ENCODE measurements at regions not wholly inside any gene's neighbourhood (a gene's known extent, or its start where the extent isn't known, plus 50 kb on each side); places are given as distances from the start of the nearest gene placed in this dataset.
"Not testable (repeated sequence)": the region's sequence is repeated elsewhere in the genome, so short reads cannot be mapped to it uniquely, and the experiment has no call there.

DNA sequence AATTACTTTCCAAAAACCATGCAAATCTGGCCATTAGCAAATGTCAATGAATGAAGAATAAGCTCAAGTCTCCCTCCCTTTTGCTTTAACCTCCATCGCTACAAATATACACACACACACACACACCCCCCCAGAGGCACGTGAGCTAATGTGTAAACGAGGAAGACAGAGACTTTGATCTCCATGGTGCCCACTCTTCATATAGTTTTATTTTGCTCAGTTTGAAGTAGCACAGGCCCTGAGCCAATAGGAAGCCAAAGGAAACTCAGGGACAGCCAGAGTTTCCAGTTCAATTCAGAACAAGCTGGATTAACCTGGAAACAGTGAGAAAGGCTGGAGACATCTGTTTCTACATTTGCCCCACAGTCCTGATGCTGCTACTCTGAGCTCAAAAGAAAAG, 248.4 kb upstream of the MEIS1 start:
- POLR2A ChIA-PET = no interaction called here

DNA sequence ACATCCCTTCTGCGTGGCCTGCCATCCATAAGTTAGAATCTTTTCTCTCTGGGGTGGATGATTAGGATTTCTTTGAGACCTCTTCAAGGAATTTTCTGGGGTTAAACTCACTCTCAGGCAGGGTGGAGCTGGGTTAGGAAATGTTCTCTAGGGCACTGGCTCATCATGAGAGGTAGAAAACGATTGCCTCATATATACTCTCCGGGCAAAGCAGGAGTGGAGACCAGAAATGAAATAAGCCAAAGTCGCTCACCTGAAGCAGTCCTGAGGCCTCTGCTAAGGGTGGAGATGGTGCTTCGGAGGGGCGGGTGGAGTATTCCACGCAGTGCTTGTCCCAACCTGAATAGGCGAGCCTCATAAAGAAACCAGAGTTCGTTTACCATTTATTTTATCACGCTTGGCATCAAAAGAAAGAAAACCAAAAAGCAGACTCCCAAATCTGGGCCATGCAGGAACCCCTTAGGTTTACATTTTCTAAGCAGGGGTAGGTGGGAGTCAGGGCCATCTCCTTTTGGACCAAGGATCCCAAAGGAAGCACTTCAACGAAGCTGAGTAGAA, 249.3 kb upstream of the MEIS1 start:
- POLR2A ChIA-PET = no interaction called here
- CTCF ChIA-PET = no interaction called here
- no peaks in the 10 kb centered on the region for H3K4me1 ChIP-seq (ENCODE audit: control insufficient read depth, insufficient read depth, low read length)

More for the DNA sequence above, 248.4 kb upstream of the MEIS1 start:
- CTCF ChIA-PET = no interaction called here
- Histone ChIP-seq H3K4me1 (ENCODE audit: control insufficient read depth, insufficient read depth, low read length) (no peaks in the 10 kb centered on the region), H3K4me3 (ENCODE audit: low read depth, low read length) (no peak overlapping the region), H3K36me3 (ENCODE audit: control insufficient read depth in 2 of 2, insufficient read depth in 1 of 2, low read length in 2 of 2) (no peaks in the 10 kb centered on the region), H3K9me3 (ENCODE audit: control insufficient read depth, insufficient read depth, low read depth, low read length) (no peaks in the 10 kb centered on the region), H3K27ac (ENCODE audit: extremely low read depth, low read depth, low read length) (no peak overlapping the region)
- TF ChIP-seq, protein P1, sequence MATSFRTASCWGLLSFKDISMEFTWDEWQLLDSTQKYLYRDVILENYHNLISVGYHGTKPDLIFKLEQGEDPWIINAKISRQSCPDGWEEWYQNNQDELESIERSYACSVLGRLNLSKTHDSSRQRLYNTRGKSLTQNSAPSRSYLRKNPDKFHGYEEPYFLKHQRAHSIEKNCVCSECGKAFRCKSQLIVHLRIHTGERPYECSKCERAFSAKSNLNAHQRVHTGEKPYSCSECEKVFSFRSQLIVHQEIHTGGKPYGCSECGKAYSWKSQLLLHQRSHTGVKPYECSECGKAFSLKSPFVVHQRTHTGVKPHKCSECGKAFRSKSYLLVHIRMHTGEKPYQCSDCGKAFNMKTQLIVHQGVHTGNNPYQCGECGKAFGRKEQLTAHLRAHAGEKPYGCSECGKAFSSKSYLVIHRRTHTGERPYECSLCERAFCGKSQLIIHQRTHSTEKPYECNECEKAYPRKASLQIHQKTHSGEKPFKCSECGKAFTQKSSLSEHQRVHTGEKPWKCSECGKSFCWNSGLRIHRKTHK (tag by site-specific recombination; IDR thresholded peaks at IDR 0.05) = no peak
- TF ChIP-seq ZNF473 (tag by site-specific recombination; IDR thresholded peaks at IDR 0.05) (no peak), ZNF629 (tag by site-specific recombination; IDR thresholded peaks at IDR 0.05) (no peak), ZNF776 (tag by site-specific recombination; IDR thresholded peaks at IDR 0.05; ENCODE audit: borderline replicate concordance) (no peak)

DNA sequence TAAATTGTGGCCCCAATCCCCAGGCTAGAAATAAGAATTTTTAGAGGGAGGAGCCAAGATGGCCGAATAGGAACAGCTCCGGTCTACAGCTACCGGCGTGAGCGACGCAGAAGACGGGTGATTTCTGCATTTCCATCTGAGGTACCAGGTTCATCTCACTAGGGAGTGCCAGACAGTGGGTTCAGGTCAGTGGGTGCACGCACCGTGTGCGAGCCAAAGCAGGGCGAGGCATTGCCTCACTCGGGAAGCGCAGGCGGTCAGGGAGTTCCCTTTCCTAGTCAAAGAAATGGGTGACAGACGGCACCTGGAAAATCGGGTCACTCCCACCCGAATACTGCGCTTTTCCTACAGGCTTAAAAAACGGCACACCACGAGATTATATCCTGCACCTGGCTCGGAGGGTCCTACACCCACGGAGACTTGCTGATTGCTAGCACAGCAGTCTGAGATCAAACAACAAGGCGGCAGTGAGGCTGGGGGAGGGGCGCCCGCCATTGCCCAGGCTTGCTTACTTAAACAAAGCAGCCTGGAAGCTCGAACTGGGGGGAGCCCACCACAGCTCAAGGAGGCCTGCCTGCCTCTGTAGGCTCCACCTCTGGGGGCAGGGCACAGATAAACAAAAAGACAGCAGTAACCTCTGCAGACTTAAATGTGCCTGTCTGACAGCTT, 257.7 kb upstream of the MEIS1 start:
- H3K4me3 ChIP-seq (ENCODE audit: low read depth, low read length); H3K27ac ChIP-seq (ENCODE audit: extremely low read depth, low read depth, low read length); CTCF ChIA-PET; H3K36me3 ChIP-seq (ENCODE audit: control insufficient read depth in 2 of 2, insufficient read depth in 1 of 2, low read length in 2 of 2); H3K9me3 ChIP-seq (ENCODE audit: control insufficient read depth, insufficient read depth, low read depth, low read length); H3K4me1 ChIP-seq (ENCODE audit: control insufficient read depth, insufficient read depth, low read length); POLR2A ChIA-PET: not testable (repeated sequence)

More for the DNA sequence above, 249.3 kb upstream of the MEIS1 start:
- no peak for TF ChIP-seq ZNF214 (tag by site-specific recombination; IDR thresholded peaks at IDR 0.05; ENCODE audit: borderline replicate concordance)
- no peak for TF ChIP-seq SP3 (tag by site-specific recombination; IDR thresholded peaks at IDR 0.05)
- no peak for TF ChIP-seq ZNF701 (tag by site-specific recombination; IDR thresholded peaks at IDR 0.05)
- TF ChIP-seq, protein P2, sequence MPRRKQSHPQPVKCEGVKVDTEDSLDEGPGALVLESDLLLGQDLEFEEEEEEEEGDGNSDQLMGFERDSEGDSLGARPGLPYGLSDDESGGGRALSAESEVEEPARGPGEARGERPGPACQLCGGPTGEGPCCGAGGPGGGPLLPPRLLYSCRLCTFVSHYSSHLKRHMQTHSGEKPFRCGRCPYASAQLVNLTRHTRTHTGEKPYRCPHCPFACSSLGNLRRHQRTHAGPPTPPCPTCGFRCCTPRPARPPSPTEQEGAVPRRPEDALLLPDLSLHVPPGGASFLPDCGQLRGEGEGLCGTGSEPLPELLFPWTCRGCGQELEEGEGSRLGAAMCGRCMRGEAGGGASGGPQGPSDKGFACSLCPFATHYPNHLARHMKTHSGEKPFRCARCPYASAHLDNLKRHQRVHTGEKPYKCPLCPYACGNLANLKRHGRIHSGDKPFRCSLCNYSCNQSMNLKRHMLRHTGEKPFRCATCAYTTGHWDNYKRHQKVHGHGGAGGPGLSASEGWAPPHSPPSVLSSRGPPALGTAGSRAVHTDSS (tag by site-specific recombination; IDR thresholded peaks at IDR 0.05) = no peak
- TF ChIP-seq ZNF600 (tag by site-specific recombination; IDR thresholded peaks at IDR 0.05) = no peak
- TF ChIP-seq, protein P3, sequence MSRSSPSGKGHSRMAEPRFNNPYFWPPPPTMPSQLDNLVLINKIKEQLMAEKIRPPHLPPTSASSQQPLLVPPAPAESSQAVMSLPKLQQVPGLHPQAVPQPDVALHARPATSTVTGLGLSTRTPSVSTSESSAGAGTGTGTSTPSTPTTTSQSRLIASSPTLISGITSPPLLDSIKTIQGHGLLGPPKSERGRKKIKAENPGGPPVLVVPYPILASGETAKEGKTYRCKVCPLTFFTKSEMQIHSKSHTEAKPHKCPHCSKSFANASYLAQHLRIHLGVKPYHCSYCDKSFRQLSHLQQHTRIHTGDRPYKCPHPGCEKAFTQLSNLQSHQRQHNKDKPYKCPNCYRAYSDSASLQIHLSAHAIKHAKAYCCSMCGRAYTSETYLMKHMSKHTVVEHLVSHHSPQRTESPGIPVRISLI (tag by site-specific recombination; IDR thresholded peaks at IDR 0.05) = no peak
- TF ChIP-seq GLI2 (tag by site-specific recombination; IDR thresholded peaks at IDR 0.05; ENCODE audit: borderline replicate concordance, low read depth) = no peak
- TF ChIP-seq, protein P4, sequence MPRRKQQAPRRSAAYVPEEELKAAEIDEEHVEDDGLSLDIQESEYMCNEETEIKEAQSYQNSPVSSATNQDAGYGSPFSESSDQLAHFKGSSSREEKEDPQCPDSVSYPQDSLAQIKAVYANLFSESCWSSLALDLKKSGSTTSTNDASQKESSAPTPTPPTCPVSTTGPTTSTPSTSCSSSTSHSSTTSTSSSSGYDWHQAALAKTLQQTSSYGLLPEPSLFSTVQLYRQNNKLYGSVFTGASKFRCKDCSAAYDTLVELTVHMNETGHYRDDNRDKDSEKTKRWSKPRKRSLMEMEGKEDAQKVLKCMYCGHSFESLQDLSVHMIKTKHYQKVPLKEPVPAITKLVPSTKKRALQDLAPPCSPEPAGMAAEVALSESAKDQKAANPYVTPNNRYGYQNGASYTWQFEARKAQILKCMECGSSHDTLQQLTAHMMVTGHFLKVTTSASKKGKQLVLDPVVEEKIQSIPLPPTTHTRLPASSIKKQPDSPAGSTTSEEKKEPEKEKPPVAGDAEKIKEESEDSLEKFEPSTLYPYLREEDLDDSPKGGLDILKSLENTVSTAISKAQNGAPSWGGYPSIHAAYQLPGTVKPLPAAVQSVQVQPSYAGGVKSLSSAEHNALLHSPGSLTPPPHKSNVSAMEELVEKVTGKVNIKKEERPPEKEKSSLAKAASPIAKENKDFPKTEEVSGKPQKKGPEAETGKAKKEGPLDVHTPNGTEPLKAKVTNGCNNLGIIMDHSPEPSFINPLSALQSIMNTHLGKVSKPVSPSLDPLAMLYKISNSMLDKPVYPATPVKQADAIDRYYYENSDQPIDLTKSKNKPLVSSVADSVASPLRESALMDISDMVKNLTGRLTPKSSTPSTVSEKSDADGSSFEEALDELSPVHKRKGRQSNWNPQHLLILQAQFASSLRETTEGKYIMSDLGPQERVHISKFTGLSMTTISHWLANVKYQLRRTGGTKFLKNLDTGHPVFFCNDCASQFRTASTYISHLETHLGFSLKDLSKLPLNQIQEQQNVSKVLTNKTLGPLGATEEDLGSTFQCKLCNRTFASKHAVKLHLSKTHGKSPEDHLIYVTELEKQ (tag by site-specific recombination; IDR thresholded peaks at IDR 0.05; ENCODE audit: borderline replicate concordance) = no peak
- TF ChIP-seq, protein P5, sequence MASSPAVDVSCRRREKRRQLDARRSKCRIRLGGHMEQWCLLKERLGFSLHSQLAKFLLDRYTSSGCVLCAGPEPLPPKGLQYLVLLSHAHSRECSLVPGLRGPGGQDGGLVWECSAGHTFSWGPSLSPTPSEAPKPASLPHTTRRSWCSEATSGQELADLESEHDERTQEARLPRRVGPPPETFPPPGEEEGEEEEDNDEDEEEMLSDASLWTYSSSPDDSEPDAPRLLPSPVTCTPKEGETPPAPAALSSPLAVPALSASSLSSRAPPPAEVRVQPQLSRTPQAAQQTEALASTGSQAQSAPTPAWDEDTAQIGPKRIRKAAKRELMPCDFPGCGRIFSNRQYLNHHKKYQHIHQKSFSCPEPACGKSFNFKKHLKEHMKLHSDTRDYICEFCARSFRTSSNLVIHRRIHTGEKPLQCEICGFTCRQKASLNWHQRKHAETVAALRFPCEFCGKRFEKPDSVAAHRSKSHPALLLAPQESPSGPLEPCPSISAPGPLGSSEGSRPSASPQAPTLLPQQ (tag by site-specific recombination; IDR thresholded peaks at IDR 0.05) = no peak
- TF ChIP-seq ZNF561 (tag by site-specific recombination; IDR thresholded peaks at IDR 0.05; ENCODE audit: borderline replicate concordance) = no peak
- TF ChIP-seq SCRT2 (tag by site-specific recombination; IDR thresholded peaks at IDR 0.05) = no peak
- no peak for TF ChIP-seq ZFHX2 (tag by site-specific recombination; conservative IDR thresholded peaks at IDR 0.05)
- TF ChIP-seq MYNN (tag by site-specific recombination; IDR thresholded peaks at IDR 0.05; ENCODE audit: borderline replicate concordance) = no peak
- no peak for TF ChIP-seq ZNF785 (tag by site-specific recombination; IDR thresholded peaks at IDR 0.05)
- TF ChIP-seq, protein P6, sequence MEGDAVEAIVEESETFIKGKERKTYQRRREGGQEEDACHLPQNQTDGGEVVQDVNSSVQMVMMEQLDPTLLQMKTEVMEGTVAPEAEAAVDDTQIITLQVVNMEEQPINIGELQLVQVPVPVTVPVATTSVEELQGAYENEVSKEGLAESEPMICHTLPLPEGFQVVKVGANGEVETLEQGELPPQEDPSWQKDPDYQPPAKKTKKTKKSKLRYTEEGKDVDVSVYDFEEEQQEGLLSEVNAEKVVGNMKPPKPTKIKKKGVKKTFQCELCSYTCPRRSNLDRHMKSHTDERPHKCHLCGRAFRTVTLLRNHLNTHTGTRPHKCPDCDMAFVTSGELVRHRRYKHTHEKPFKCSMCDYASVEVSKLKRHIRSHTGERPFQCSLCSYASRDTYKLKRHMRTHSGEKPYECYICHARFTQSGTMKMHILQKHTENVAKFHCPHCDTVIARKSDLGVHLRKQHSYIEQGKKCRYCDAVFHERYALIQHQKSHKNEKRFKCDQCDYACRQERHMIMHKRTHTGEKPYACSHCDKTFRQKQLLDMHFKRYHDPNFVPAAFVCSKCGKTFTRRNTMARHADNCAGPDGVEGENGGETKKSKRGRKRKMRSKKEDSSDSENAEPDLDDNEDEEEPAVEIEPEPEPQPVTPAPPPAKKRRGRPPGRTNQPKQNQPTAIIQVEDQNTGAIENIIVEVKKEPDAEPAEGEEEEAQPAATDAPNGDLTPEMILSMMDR (tag by site-specific recombination; IDR thresholded peaks at IDR 0.05) = no peak
- no peaks in the 10 kb centered on the region for H3K9me3 ChIP-seq (ENCODE audit: control insufficient read depth, insufficient read depth, low read depth, low read length)
- H3K36me3 ChIP-seq (ENCODE audit: control insufficient read depth in 2 of 2, insufficient read depth in 1 of 2, low read length in 2 of 2) = no peaks in the 10 kb centered on the region
- H3K4me3 ChIP-seq (ENCODE audit: low read depth, low read length) = no peak overlapping the region
- no peak overlapping the region for H3K27ac ChIP-seq (ENCODE audit: extremely low read depth, low read depth, low read length)
